CD4-positive, alpha-beta T cell (primary cell): ENCODE measurements at regions not wholly inside any gene's neighbourhood (a gene's known extent, or its start where the extent isn't known, plus 50 kb on each side); places are given as distances from the start of the nearest gene placed in this dataset.

Experiments used
- ATAC-seq: fragments of 200-7000 bp; cut with Tn5 transposase; one replicate; pipeline ENCODE4 v1.10.0; 2022; ENCODE audit warnings: mild to moderate bottlenecking; ENCODE audit not compliant: poor library complexity
- CTCF ChIA-PET: fragments of 350-600 bp; sonication (Branson Sonifier 250); formaldehyde crosslinking; loops from one replicate; lab custom pipeline; 2021; ENCODE audit warnings: antibody characterized with exemption, inconsistent platforms; lab: Charles Lee
- POLR2A ChIA-PET: fragments of 350-600 bp; sonication (Branson Sonifier 250); formaldehyde crosslinking; loops from one replicate; lab custom pipeline; 2021; ENCODE audit warnings: antibody characterized with exemption, inconsistent platforms; lab: Charles Lee
- DNase-seq, 14 experiments: peaks; one replicate each; pipeline ENCODE4 v3.0.0-alpha.2; 2013 to 2020; ENCODE audit warnings: mixed read lengths in 2 of 14
- H3K27ac ChIP-seq, 2 donors: one replicate each; pipeline versions ENCODE4 v1.5.1 to v1.7.0; 2013; ENCODE audit warnings: low read length in 2 of 2, low read depth in 1 of 2, mild to moderate bottlenecking in 1 of 2
- H3K27me3 ChIP-seq, 2 experiments: 1 replicate in 1 of 2; 2 replicates in 1 of 2; pipeline versions ENCODE4 v1.6.1 to v1.7.0; 2013; ENCODE audit warnings: low read length in 2 of 2, control low read depth in 1 of 2, mild to moderate bottlenecking in 1 of 2, moderate library complexity in 1 of 2; ENCODE audit not compliant: insufficient read depth in 2 of 2, control insufficient read depth in 1 of 2
- H3K36me3 ChIP-seq: one replicate; pipeline ENCODE4 v1.6.1; 2013; ENCODE audit warnings: low read length, control low read depth; ENCODE audit not compliant: insufficient read depth
- H3K4me1 ChIP-seq: one replicate; pipeline ENCODE4 v1.6.1; 2013; ENCODE audit warnings: low read length, control low read depth; ENCODE audit not compliant: insufficient read depth
- H3K4me3 ChIP-seq: one replicate; pipeline ENCODE4 v1.5.1; 2013; ENCODE audit warnings: mild to moderate bottlenecking, low read length, moderate library complexity
- H3K9me3 ChIP-seq, 2 experiments: 1 replicate in 1 of 2; 2 replicates in 1 of 2; pipeline versions ENCODE4 v1.6.1 to v1.7.0; 2013; ENCODE audit warnings: low read length in 2 of 2, mild to moderate bottlenecking in 2 of 2, control low read depth in 1 of 2, moderate library complexity in 1 of 2; ENCODE audit not compliant: control insufficient read depth in 1 of 2, insufficient read depth in 1 of 2
- H3K27ac Mint-ChIP-seq: one replicate; pipeline ENCODE4 v1.8.0; 2020; ENCODE audit warnings: mixed read lengths
- H3K27me3 Mint-ChIP-seq: one replicate; pipeline ENCODE4 v1.8.0; 2021; ENCODE audit warnings: mixed read lengths
- H3K36me3 Mint-ChIP-seq: one replicate; pipeline ENCODE4 v1.8.0; 2021; ENCODE audit warnings: low read depth, mixed read lengths
- H3K4me1 Mint-ChIP-seq: one replicate; pipeline ENCODE4 v1.8.0; 2021; ENCODE audit warnings: low read depth, mixed read lengths
- H3K4me3 Mint-ChIP-seq: one replicate; pipeline ENCODE4 v1.8.0; 2020; ENCODE audit warnings: mild to moderate bottlenecking, mixed read lengths
- H3K9me3 Mint-ChIP-seq: one replicate; pipeline ENCODE4 v1.8.0; 2020; ENCODE audit warnings: mixed read lengths
- CTCF ChIP-seq: fragments of 200-600 bp; IDR thresholded peaks from one replicate; pipeline ENCODE4 v1.8.0; 2022; ENCODE audit warnings: antibody characterized with exemption, mild to moderate bottlenecking
- intact Hi-C, 2 experiments: fragments of 100-400 bp; cut with DNase I in 1 of 2; cut with micrococcal nuclease in 1 of 2; formaldehyde crosslinking; loops; one replicate each; pipeline versions ENCODE4 v1.15.1 to v1.9.0; 2023 to 2025; cut with DNase I, micrococcal nuclease

- ATAC-seq (no peak), DNase-seq (no peak)
- ChIA-PET CTCF (no interaction called here), POLR2A (no interaction called here)
- Mint-ChIP-seq H3K27me3 (no peaks in the 10 kb centered on the region), H3K36me3 (no peaks in the 10 kb centered on the region), H3K9me3 (no peaks in the 10 kb centered on the region), H3K27ac (no peak overlapping the region), H3K4me1 (no peaks in the 10 kb centered on the region), H3K4me3 (no peak overlapping the region)
- intact Hi-C loops, result no loop called here
- Histone ChIP-seq H3K4me3 (no peak overlapping the region), H3K36me3 (no peaks in the 10 kb centered on the region), H3K27ac (no peak overlapping the region), H3K9me3 (no peaks in the 10 kb centered on the region), H3K27me3 (no peaks in the 10 kb centered on the region), H3K4me1 (no peaks in the 10 kb centered on the region)
- no peak for TF ChIP-seq CTCF
Measured at GRCh38 chr3:168968609-168969008, 694.9 kb downstream of the MECOM start.

GRCh38 chr3:168964736-168965135 lies 698.8 kb downstream of the MECOM start:
- Mint-ChIP-seq H3K27ac (no peak overlapping the region), H3K4me1 (no peaks in the 10 kb centered on the region), H3K27me3 (no peaks in the 10 kb centered on the region), H3K9me3 (no peaks in the 10 kb centered on the region), H3K4me3 (no peak overlapping the region), H3K36me3 (no peaks in the 10 kb centered on the region)
- POLR2A ChIA-PET, result no interaction called here
- no peaks in the 10 kb centered on the region for H3K36me3 ChIP-seq
- intact Hi-C loops, result no loop called here
- no peaks in the 10 kb centered on the region for H3K4me1 ChIP-seq
- no peak overlapping the region for H3K27ac ChIP-seq
- TF ChIP-seq CTCF, result no peak
- H3K27me3 ChIP-seq, result no peaks in the 10 kb centered on the region
- no peak for DNase-seq
- CTCF ChIA-PET, result no interaction called here
- no peaks in the 10 kb centered on the region for H3K9me3 ChIP-seq
- no peak overlapping the region for H3K4me3 ChIP-seq
- no peak for ATAC-seq

GRCh38 chr3:168961271-168961670 lies 702.2 kb downstream of the MECOM start:
- ChIA-PET POLR2A (no interaction called here), CTCF (no interaction called here)
- no peaks in the 10 kb centered on the region for H3K27me3 Mint-ChIP-seq
- no peaks in the 10 kb centered on the region for H3K4me1 Mint-ChIP-seq
- no peaks in the 10 kb centered on the region for H3K36me3 Mint-ChIP-seq
- no peaks in the 10 kb centered on the region for H3K36me3 ChIP-seq
- H3K9me3 ChIP-seq, result no peaks in the 10 kb centered on the region
- H3K4me1 ChIP-seq, result no peaks in the 10 kb centered on the region
- no peaks in the 10 kb centered on the region for H3K9me3 Mint-ChIP-seq
- no peak for DNase-seq
- ATAC-seq, result no peak
- no peak overlapping the region for H3K27ac ChIP-seq
- H3K27me3 ChIP-seq, result no peaks in the 10 kb centered on the region
- no peak overlapping the region for H3K4me3 Mint-ChIP-seq
- intact Hi-C loops, result no loop called here
- H3K4me3 ChIP-seq, result no peak overlapping the region
- no peak overlapping the region for H3K27ac Mint-ChIP-seq
- TF ChIP-seq CTCF, result no peak
